K562 (cell line): ENCODE measurements at regions not wholly inside any gene's neighbourhood (a gene's known extent, or its start where the extent isn't known, plus 50 kb on each side); places are given as distances from the start of the nearest gene placed in this dataset.

Experiments
- ATAC-seq: fragments of 200-7000 bp; cut with Tn5 transposase; 3 replicates; pipeline ENCODE4 v1.9.1; 2020; ENCODE audit warnings: moderate library complexity
- BruUV-seq: library from RNA; stranded (reverse); fragments of 400-500 nt; replicated peaks from 2 replicates; lab custom pipeline; 2021; lab: Mats Ljungman, UMichigan
- CTCF ChIA-PET: fragments of 300-600 bp; formaldehyde crosslinking; extraction: SDS; loops from one replicate; lab custom pipeline; 2021; ENCODE audit warnings: low intra/inter-chr PET ratio; lab: Yijun Ruan, JAX
- POLR2A ChIA-PET: fragments of 300-600, 350-650 bp; sonication (Branson Sonifier 250); formaldehyde crosslinking; extraction: SDS; loops from one replicate; lab custom pipeline; 2021; ENCODE audit warnings: antibody characterized with exemption, inconsistent platforms; lab: Yijun Ruan, JAX
- DNase-seq, 4 experiments: peaks; one replicate each; pipeline versions ENCODE4 v3.0.0 to v3.0.0-alpha.2; 2011 to 2018; ENCODE audit warnings: low spot score in 3 of 4, mixed read lengths in 3 of 4; ENCODE audit errors: extremely low read depth in 1 of 4
- FAIRE-seq: peaks from 2 replicates; lab custom pipeline; 2011; peaks lifted over from hg19 to GRCh38; lab: Jason Lieb, UNC
- H2AFZ ChIP-seq: 2 replicates; pipeline ENCODE4 v1.6.0; 2011; ENCODE audit warnings: low read depth, low read length, control low read depth, inconsistent platforms
- H3K27ac ChIP-seq: fragments of 200-600 bp; 3 replicates; pipeline ENCODE4 v1.8.0; 2011; ENCODE audit warnings: low read depth, mild to moderate bottlenecking, control low read depth, inconsistent platforms, low read length, moderate library complexity, mixed read lengths; ENCODE audit errors: extremely low read depth
- H3K27me3 ChIP-seq, 2 experiments: fragments of 300-600 bp in 1 of 2; 2 replicates in 1 of 2; 3 replicates in 1 of 2; pipeline versions ENCODE4 v1.6.0 to v1.8.0; 2011; ENCODE audit warnings: inconsistent platforms in 2 of 2, low read length in 2 of 2, mild to moderate bottlenecking in 1 of 2, mixed read lengths in 1 of 2, moderate library complexity in 1 of 2; ENCODE audit not compliant: control insufficient read depth in 2 of 2, insufficient read depth in 2 of 2
- H3K36me3 ChIP-seq: fragments of 300-600 bp; 3 replicates; pipeline ENCODE4 v1.8.0; 2011; ENCODE audit warnings: mild to moderate bottlenecking, low read length, inconsistent platforms; ENCODE audit not compliant: control insufficient read depth, insufficient read depth
- H3K4me1 ChIP-seq, 2 experiments: fragments of 200-600 bp in 1 of 2; replicated peaks in 1 of 2; 2 replicates in 1 of 2; 3 replicates in 1 of 2; pipeline versions ENCODE4 v1.5.1 to v1.8.0; 2011; ENCODE audit warnings: inconsistent platforms in 2 of 2, low read length in 2 of 2, mild to moderate bottlenecking in 1 of 2, mixed read lengths in 1 of 2, moderate library complexity in 1 of 2; ENCODE audit not compliant: control insufficient read depth in 2 of 2, insufficient read depth in 2 of 2
- H3K4me2 ChIP-seq: 2 replicates; pipeline ENCODE4 v1.6.1; 2011; ENCODE audit warnings: low read length, control low read depth, inconsistent platforms, mixed read lengths; ENCODE audit not compliant: insufficient read depth
- H3K4me3 ChIP-seq: fragments of 200-600 bp; sonication (generic), shearing (Covaris generic); 2 replicates; pipeline ENCODE4 v1.5.1; 2016; ENCODE audit warnings: control low read depth, inconsistent platforms
- H3K79me2 ChIP-seq: fragments of 200-600 bp; 3 replicates; pipeline ENCODE4 v1.8.0; 2011; ENCODE audit warnings: low read length, inconsistent platforms; ENCODE audit not compliant: control insufficient read depth, insufficient read depth
- H3K9ac ChIP-seq, 2 experiments: 2 replicates each; pipeline versions ENCODE4 v1.6.0 to v1.6.1; 2011; ENCODE audit warnings: low read depth in 2 of 2, low read length in 2 of 2, control low read depth in 1 of 2, inconsistent platforms in 1 of 2, mild to moderate bottlenecking in 1 of 2, mixed read lengths in 1 of 2; ENCODE audit not compliant: insufficient read depth in 1 of 2
- H3K9me1 ChIP-seq: one replicate; pipeline ENCODE4 v1.6.0; 2011; ENCODE audit warnings: inconsistent platforms, mild to moderate bottlenecking, low read length, moderate library complexity; ENCODE audit not compliant: control insufficient read depth, insufficient read depth
- H3K9me3 ChIP-seq: replicated peaks from 2 replicates; pipeline ENCODE4 v1.5.1; 2011; ENCODE audit warnings: low read depth, low read length, inconsistent platforms; ENCODE audit not compliant: control insufficient read depth, insufficient read depth
- H4K20me1 ChIP-seq: replicated peaks from 2 replicates; pipeline ENCODE4 v1.6.1; 2011; ENCODE audit warnings: low read length, inconsistent platforms, mixed read lengths; ENCODE audit not compliant: control insufficient read depth, insufficient read depth
- ATF1 ChIP-seq, 2 experiments: fragments of 450-650 bp in 1 of 2; IDR thresholded peaks; 2 replicates each; pipeline ENCODE4 v1.6.1; 2016; ENCODE audit warnings: missing compliant biosample characterization in 1 of 2, missing genetic modification characterization in 1 of 2
- BRF1 ChIP-seq: IDR thresholded peaks from 3 replicates; pipeline ENCODE4 v1.6.1; 2011; ENCODE audit warnings: borderline replicate concordance, mild to moderate bottlenecking; ENCODE audit not compliant: insufficient read length; ENCODE audit errors: extremely low read depth
- IRF9 ChIP-seq: fragments of 450-650 bp; IDR thresholded peaks from 2 replicates; pipeline ENCODE4 v1.6.1; 2016; ENCODE audit warnings: missing biosample characterization, missing genetic modification characterization
- KLF1 ChIP-seq: fragments of 450-650 bp; IDR thresholded peaks from 2 replicates; pipeline ENCODE4 v1.6.1; 2016; ENCODE audit warnings: missing genetic modification characterization, missing compliant biosample characterization
- L3MBTL2 ChIP-seq: fragments of 450-650 bp; IDR thresholded peaks from 2 replicates; pipeline ENCODE4 v1.6.1; 2016; ENCODE audit warnings: mild to moderate bottlenecking, moderate library complexity
- MECOM ChIP-seq: fragments of 250-450 bp; sonication (Bioruptor Pico); IDR thresholded peaks from 2 replicates; pipeline ENCODE4 v1.8.0; 2022; ENCODE audit warnings: inconsistent platforms
- MNT ChIP-seq, 2 experiments: fragments of 450-650 bp; conservative IDR thresholded peaks; 2 replicates each; pipeline ENCODE4 v1.6.1; 2017; ENCODE audit warnings: mild to moderate bottlenecking in 2 of 2, moderate library complexity in 2 of 2
- NFE2 ChIP-seq: IDR thresholded peaks from 2 replicates; pipeline ENCODE4 v1.6.1; 2014; ENCODE audit warnings: antibody characterized with exemption, low read depth
- NONO ChIP-seq, 2 experiments: fragments of 200-400 bp in 1 of 2; fragments of 450-650 bp in 1 of 2; formaldehyde crosslinking in 1 of 2; IDR thresholded peaks; 2 replicates each; pipeline ENCODE4 v1.6.1; 2017; ENCODE audit warnings: low read depth in 2 of 2, mild to moderate bottlenecking in 2 of 2, moderate library complexity in 2 of 2, low read length in 1 of 2
- SRSF1 ChIP-seq: fragments of 200-400 bp; formaldehyde crosslinking; IDR thresholded peaks from 2 replicates; pipeline ENCODE4 v1.6.1; 2017; ENCODE audit warnings: mild to moderate bottlenecking, low read depth, low read length, moderate library complexity
- TCF7 ChIP-seq: sonication (generic); IDR thresholded peaks from 2 replicates; pipeline ENCODE4 v1.6.1; 2016; ENCODE audit warnings: antibody characterized with exemption, borderline replicate concordance
- ZNF311 ChIP-seq: fragments of 250-450 bp; sonication (Bioruptor Pico); IDR thresholded peaks from 2 replicates; pipeline ENCODE4 v1.4.0; 2020; ENCODE audit warnings: mild to moderate bottlenecking, moderate library complexity
- ZNF444 ChIP-seq: fragments of 250-450 bp; sonication (Bioruptor Pico); IDR thresholded peaks from 2 replicates; pipeline ENCODE4 v1.4.0; 2020; ENCODE audit warnings: mild to moderate bottlenecking, moderate library complexity
- WGBS: fragments of 100-300 bp; shearing (Covaris generic); methylation state at CpG from one replicate; pipeline ENCODE4 v1.1.6; 2016; ENCODE audit warnings: low coverage, mixed read lengths; ENCODE audit not compliant: insufficient coverage; ENCODE audit errors: missing lambda C conversion rate; 5-methylcytosine and 5-hydroxymethylcytosine counted together
- in situ Hi-C: fragments of 300-500 bp; cut with MboI; formaldehyde crosslinking; loops from 4 replicates; pipeline ENCODE4 v1.15.0; 2018; ENCODE audit warnings: inconsistent platforms, mixed read lengths
- intact Hi-C: fragments of 100-400 bp; cut with micrococcal nuclease; formaldehyde crosslinking; loops from 2 replicates; pipeline ENCODE4 v1.14.2; 2022
- TF ChIP-seq, protein P1 (sequence below): sonication (generic); formaldehyde crosslinking; IDR thresholded peaks from 2 replicates; pipeline ENCODE4 v1.8.1; 2023; ENCODE audit warnings: mild to moderate bottlenecking, missing genetic modification reagents, moderate library complexity
- TF ChIP-seq, protein P2 (sequence below): sonication (generic); formaldehyde crosslinking; IDR thresholded peaks from 2 replicates; pipeline ENCODE4 v1.8.0; 2022; ENCODE audit warnings: missing genetic modification reagents, mild to moderate bottlenecking, borderline replicate concordance
- TF ChIP-seq, protein P3 (sequence below): fragments of 450-650 bp; conservative IDR thresholded peaks from 2 replicates; pipeline ENCODE4 v1.6.1; 2016; ENCODE audit warnings: missing genetic modification characterization, low read depth, mild to moderate bottlenecking, control low read depth, missing compliant biosample characterization

- TF ChIP-seq NFE2 (no peak), ZNF311 (CRISPR knock-in tag) (no peak), KLF1 (no peak), BRF1 (no peak)
- TF ChIP-seq, protein P1, sequence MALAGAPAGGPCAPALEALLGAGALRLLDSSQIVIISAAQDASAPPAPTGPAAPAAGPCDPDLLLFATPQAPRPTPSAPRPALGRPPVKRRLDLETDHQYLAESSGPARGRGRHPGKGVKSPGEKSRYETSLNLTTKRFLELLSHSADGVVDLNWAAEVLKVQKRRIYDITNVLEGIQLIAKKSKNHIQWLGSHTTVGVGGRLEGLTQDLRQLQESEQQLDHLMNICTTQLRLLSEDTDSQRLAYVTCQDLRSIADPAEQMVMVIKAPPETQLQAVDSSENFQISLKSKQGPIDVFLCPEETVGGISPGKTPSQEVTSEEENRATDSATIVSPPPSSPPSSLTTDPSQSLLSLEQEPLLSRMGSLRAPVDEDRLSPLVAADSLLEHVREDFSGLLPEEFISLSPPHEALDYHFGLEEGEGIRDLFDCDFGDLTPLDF (CRISPR knock-in tag), result no peak
- TF ChIP-seq, protein P2, sequence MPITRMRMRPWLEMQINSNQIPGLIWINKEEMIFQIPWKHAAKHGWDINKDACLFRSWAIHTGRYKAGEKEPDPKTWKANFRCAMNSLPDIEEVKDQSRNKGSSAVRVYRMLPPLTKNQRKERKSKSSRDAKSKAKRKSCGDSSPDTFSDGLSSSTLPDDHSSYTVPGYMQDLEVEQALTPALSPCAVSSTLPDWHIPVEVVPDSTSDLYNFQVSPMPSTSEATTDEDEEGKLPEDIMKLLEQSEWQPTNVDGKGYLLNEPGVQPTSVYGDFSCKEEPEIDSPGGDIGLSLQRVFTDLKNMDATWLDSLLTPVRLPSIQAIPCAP (CRISPR knock-in tag), result no peak
Observed at GRCh38 chr4:108540536-108540935, 79.8 kb upstream of the RPL34 start (continued).

DNA sequence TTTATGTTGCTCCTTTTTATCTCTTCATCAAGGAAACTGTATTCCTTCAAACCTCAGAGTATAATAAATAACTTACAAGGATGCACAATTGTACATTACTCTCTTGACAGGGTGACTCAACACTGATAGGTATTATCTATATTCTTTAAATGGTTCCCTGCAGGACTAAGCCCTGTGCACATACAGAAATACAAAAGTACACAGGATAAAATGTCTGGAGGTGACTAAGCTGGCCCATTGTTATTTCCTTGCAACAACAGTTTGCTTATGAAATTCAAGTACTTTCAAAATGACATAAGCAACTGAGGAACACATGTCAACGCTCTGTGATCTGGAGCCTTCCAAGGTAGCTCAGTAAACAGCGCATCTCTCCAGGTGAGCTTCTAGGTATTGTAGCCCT is 83.8 kb upstream of the RPL34 start:
- Histone ChIP-seq H4K20me1 (no peaks in the 10 kb centered on the region; the same call in 1 of the 2 replicates), H3K9ac (no peak overlapping the region), H3K9me3 (no peaks in the 10 kb centered on the region), H3K4me2 (no peak overlapping the region), H2AFZ (no peak overlapping the region), H3K4me3 (no peak overlapping the region), H3K36me3 (no peaks in the 10 kb centered on the region), H3K79me2 (no peaks in the 10 kb centered on the region), H3K9me1 (no peaks in the 10 kb centered on the region), H3K4me1 (no peaks in the 10 kb centered on the region), H3K27ac (no peak overlapping the region), H3K27me3 (peaks cover 2 to 8% of the 10 kb centered on the region in 2 experiments; a peak in 3 of 5 replicates)
- FAIRE-seq, result no peak
- DNase-seq, result no peak
- ChIA-PET POLR2A (interaction anchor here (0.6 to 0.7 kb wide), 2 partner anchors 53 to 914 kb away, joined by 3 to 4 read pairs; no protein-coding TSS in a partner anchor), CTCF (no interaction called here)
- WGBS, result 0% methylated on average over 2 of the region's 2 CpGs
- no peak for ATAC-seq
- BruUV-seq, result no TSS peak
- intact Hi-C loops, result no loop called here
- in situ Hi-C loops, result no loop called here
- no peak for TF ChIP-seq MECOM (CRISPR knock-in tag)
- TF ChIP-seq ATF1 (CRISPR knock-in tag; IDR thresholded peaks at IDR 0.05), result no peak
- no peak for TF ChIP-seq ATF1 (tag; IDR thresholded peaks at IDR 0.05)
- TF ChIP-seq ZNF444 (CRISPR knock-in tag), result no peak
- TF ChIP-seq IRF9 (tag), result no peak
- TF ChIP-seq L3MBTL2, result no peak
- TF ChIP-seq SRSF1, result no peak
- no peak for TF ChIP-seq MNT (conservative IDR thresholded peaks at IDR 0.05)
- TF ChIP-seq TCF7, result no peak
- TF ChIP-seq, protein P3, sequence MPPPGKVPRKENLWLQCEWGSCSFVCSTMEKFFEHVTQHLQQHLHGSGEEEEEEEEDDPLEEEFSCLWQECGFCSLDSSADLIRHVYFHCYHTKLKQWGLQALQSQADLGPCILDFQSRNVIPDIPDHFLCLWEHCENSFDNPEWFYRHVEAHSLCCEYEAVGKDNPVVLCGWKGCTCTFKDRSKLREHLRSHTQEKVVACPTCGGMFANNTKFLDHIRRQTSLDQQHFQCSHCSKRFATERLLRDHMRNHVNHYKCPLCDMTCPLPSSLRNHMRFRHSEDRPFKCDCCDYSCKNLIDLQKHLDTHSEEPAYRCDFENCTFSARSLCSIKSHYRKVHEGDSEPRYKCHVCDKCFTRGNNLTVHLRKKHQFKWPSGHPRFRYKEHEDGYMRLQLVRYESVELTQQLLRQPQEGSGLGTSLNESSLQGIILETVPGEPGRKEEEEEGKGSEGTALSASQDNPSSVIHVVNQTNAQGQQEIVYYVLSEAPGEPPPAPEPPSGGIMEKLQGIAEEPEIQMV, result no peak
- no peak for TF ChIP-seq NONO (IDR thresholded peaks at IDR 0.05; ENCODE audit: low read depth in 2 of 2, low read length in 1 of 2)
